HS-5 (cell line): ENCODE measurements at regions not wholly inside any gene's neighbourhood (a gene's known extent, or its start where the extent isn't known, plus 50 kb on each side); places are given as distances from the start of the nearest gene placed in this dataset.

Source experiments
- DNase-seq: peaks from one replicate; pipeline ENCODE4 v3.0.0-alpha.2; 2012; ENCODE audit warnings: low read depth

DNA sequence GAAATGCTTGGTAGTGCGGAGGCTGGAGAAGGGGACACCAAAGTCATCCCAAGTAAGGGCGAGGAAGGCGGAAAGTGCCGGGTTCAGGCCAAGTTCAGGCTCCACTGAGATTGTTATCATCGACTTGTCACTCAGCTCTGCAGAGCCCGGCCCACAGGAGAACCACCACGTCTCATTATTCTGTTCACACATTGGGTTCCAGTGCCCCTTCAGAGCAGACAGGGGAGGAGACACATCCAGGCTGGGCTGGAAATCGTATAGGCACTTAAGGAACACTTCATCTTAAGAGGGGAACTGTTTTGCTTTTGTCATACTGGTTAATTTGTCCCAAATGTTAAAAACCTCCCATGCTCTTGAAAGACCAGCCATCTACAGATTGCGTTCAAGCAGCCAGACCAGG, 118.3 kb upstream of the ADAMTS18 start:
- DNase-seq: no peak

DNA sequence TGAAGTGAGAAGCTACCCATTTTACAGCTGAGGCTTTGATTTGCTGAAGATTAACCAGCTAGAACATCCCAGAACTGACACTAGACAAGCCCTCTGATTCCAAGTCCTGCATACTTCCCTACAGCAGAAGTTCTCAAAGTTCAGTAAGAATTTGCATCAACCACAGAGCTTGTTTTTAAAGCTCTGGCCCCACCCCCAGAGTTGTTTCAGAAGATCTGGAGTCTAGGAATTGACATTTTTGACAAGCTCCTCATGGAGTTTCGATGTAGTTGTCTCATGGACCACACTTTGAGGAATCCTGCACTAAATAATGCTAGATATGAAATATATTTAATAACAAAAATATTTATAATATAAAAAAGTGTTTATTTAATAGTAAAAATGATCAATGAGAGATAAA, 120.3 kb upstream of the ADAMTS18 start:
- DNase-seq: no peak

DNA sequence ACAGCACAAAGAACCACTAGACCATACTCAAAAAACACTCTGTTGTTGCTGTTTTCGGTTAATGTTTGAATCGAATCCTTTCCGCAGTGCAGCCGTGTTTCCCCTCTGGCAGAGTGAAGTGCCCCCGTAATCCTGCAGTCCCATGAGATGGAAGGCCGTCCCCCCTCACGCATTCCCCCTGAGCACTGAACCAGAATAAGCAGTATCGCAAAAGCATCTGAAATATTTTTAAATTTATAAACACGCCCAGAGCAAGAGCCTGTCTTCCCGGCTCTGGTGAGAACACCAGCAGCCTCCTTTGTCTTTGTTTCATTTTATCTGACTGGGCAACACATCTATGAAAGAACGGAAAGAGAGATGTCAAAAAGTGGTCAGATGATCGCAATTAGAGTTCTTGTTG, 121.0 kb upstream of the ADAMTS18 start:
- DNase-seq: no peak

DNA sequence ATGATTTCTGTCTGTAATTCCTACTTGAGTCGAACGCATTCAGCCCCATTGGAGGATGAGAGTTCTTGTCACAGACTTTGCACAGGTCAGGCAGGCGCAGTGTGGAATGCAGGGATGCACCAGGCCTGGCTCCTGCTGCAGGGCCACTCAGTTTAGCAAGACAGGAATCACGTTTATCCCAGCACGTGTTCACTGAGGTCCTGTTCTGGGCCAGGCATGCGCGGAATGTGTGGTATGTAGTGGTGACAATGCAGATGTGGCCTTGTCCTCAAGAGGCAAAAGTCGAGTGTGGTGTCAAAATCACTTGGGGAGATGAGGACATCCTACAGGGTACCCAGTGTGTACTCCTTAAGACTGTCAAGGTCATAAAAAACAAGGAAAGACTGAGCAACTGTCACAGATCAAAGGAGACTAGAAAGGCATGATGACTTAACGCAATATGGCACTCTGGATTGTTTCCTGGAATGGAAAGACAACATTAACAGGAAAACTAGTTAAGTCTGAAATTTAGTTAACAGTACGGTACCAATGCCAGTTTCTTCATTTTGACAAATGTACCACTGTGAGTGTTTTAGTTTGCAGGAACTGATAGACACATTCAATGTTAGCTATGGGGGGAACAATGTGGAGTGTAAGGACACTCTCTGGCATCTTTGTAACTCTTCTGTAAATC, 121.5 kb upstream of the ADAMTS18 start:
- no peak for DNase-seq

DNA sequence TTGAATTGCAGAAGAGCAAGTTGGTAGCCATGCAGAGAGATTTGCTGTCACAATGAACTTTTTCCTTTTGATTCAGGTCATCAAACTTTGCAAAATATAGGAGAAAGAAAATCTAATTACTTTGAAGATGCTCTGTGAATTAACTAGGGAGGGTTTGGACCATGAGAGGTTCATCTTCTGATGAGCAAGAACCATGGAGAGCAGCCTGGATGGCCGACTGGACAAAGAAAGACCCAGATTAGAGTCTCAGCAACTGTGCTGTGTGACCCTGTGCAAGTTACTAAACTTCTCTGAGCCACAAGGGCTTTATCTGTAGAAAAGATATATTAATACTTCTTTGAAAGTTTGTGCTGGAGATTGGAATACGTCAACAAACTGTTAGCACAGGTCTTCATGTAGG, 122.6 kb upstream of the ADAMTS18 start:
- no peak for DNase-seq

DNA sequence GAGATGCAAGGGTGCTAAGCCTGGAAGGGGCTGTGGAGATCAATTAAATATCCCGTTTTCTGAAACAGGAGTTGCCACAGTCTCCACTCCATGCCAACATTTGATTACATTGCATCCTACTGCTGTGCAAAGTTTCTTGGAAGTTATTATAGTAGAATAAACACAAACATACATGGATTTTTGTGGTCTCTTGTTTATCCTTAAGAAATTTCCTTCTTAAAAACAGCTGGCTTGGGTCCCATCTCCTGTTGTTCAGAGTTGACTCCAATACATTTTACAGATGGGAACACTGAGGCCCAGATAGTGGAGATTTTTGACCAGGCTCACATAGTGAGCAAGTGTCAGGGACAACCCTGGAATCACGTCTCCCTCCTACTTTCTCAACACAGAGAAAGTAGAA, 124.0 kb upstream of the ADAMTS18 start:
- no peak for DNase-seq

DNA sequence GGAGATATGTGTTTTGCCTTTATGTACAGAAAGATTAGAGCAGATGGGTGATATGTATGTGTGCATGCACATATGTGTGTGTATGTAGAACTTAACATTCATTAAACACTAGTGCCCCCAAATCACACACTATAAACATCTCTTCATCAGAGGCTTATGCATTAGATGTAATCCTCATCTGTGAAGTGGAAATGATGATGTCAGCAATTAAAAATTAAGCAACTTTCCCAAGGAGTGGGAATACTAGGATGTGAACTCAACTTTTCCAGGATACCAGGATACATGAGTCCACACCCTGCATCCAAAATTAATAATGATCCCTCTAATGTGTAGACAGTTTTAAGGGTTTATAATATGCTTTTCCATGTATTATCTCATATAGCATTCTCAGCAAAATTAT, 127.7 kb upstream of the ADAMTS18 start:
- DNase-seq: no peak

DNA sequence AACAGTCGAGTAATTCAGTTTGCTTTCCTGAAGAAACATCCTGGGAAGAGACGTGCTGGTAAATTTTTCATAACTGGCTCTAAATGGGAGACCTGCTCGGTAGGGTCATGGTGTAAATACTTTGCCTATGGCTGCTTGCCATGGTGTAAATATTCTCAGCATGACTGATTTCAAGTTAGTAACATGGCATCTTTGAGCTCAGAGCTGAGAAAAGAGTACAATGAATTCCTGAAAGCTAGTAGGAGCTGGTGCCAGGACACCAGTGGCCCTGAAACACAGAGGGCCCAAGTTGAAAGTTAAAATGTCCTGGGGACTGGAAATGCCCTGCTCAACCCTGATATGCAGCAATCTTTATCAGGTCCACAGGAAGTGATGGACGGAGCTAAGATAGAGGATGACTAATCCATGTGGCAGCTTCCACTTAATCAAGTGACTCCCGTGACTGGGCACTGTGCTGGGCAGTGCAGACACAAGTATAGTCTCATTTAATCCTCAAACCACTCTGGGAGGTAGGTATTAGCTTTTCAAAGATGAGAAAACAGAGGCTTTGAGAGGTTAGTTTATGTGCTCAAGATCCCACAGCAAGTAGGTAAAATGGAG, 130.1 kb upstream of the ADAMTS18 start:
- no peak for DNase-seq

DNA sequence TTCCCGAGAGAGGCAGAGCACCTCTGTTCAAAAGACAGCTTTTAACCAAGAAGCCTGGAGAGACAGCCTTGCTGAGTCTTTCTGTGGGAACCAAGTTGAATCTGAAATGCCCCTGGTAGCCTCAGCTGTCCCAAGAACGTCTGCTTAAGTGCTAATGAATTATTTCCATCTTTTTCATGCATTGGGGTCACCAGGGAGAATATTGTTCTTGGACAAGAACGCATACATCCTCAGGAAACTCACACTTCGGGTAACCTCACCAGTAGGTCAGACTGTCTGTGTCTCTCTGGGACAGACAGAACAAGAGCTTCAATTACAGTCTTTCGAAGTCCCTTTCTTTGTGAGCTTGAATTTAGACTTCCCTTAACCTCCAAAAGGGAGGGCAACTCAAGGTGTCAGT, 134.6 kb upstream of the ADAMTS18 start:
- no peak for DNase-seq

DNA sequence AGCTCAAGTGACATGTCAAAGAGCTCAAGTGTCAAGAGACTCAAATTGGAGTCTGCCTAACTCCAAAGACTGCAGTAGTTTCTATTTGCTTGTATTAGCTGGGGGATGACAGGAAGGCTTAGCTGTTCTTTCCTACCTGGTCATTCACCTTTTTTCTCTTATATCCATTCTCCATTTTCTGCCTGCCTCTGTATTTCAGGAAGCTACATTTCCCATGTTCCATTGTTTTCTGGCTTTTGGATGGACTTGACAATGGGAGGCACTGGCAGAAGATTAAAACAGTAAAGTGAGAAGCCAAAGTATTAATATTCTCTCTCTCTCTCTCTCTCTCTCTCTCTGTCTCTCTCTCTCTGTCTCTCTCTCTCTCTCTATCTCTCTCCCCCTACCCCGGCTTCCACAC, 135.7 kb upstream of the ADAMTS18 start:
- DNase-seq: no peak

DNA sequence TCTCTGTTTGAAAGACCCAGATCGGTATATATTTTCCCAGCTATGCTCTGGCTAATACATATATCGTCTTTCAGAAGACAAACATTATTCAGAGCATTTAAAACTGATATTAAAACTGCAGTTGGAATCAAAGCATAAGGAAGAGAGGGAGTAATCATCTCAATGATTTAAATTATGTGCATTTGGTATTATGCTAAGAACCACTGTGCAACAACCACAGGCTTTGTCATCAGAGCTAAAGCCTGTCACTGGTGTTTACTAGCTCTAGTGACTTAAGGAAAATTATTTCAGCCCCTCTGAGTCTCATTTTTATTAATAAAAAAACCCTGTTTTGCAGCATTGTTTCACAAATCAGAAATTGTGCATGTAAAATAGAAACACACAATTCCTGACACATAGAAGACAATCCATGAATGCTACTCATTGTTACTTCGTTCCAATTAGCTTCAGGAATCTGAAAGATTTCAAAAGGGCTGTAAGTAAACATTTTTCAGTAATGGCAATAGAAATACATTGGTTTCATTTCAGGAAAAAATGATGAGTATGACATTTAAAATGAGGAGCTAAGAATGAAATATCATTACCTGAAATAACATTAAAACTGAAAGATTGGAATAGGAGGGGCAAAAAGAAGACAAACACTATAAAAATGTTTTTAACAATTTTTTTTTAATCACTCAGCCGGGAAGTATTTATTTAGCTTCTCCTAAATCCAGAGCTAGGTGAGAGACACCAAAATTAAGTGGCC, 136.5 kb upstream of the ADAMTS18 start:
- no peak for DNase-seq

DNA sequence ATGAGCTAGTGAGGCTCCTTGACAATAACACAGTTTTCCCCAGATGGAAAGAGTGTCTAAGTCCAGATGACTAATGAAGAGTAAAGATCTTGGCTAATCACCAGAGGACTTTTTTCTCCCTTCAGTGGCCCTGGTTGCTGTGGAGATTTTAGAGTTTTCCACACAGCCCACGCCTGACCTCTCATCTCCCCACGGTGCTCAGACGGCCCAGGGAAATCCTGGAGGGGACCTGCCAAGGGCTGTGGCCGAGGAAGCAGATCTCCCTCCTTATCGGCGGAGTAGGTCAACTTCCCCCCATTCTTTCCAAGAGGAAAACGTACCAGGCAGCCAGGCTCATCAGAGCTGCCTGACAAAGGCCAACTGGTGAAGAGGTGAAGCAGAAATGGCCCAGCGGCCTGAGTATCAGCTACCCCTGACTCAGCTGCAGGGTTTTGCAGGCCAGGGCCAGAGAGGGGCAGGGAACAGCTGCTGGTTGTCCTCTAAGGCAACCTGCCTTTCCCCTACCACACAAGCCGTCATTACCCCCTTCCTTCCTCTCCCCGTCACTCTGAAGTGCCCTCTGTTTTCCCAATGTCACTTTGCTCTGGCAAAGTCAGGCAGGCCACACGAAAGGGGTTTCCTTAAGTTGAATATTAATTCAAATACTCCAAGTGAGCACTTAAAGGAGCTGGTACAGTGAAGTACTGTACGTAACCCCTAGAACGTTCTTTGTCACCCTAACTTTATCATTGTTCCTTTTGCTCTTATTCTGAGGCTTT, 140.2 kb upstream of the ADAMTS18 start:
- no peak for DNase-seq

DNA sequence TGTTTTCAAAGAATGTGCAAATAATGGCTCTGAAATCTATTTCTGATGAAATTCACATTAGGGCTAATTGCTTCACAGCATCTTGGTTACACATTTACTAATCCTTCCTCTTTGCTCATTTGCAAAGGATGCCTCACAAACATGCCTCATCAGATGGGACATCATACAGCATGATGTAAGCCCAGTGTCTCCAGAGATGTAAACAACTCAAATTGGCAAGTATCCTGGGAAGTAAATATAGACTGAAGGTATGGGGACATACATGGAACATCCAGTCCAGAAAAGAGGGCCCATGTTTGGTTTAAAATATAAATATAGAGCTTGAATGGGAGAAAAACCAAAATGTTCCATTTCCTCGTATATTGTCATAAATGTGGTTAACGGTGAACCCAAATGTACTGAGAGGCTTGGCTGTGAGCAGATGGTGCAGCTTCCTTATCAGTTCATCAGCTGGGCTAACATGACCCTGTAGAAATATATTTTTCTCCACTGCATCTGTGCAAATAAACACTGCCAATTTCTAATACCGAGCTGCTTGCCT, 142.9 kb upstream of the NUDT7 start:
- no peak for DNase-seq

DNA sequence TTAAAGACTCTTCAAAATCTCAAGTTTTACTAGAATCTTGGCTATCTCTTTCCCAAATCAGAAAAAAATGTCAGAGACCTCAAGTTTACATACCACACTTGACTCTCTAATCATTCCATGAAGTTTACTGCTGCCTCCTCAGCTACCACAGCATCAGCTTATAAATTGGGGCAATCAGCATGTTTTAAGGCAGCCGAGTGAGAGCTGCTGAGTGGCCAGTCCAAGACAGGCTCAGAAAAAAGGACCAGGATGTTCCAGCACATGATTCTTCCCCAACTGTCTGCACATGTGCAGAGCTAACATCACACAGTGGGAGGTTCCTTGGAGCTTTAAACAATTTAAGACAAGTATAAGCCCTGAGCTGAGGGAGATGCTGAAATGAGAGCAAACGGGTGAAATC, 140.6 kb upstream of the NUDT7 start:
- no peak for DNase-seq

DNA sequence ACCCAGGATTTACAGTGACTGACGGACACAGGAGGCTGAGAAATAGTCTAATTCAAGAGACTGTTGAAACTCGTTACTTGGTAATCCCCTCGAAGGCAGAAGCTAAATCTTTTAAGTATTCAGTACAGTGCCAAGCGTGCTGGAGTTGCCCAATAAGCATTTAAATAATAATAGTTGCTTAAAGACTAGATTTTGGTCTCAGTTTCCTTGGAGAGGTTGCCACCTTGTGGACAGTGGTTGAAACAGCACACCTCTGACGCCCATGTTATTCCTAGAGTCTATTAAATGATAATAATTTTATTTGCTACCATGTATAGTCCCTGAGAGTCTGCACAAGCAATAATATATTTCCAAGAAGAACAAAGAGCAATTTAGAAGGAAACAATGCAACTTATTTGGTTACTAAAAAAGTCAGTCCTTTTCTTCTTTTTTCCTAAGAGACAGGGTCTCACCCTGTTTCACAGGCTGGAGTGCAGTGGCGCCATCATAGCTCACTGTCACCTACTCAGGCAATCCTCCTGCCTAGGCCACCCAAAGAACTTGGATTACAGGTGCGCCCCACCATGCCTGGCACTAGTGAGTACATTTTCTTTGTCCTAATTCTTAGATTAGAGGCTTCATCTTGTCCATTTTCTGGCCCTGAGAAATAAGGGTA, 138.0 kb upstream of the NUDT7 start:
- DNase-seq: no peak

DNA sequence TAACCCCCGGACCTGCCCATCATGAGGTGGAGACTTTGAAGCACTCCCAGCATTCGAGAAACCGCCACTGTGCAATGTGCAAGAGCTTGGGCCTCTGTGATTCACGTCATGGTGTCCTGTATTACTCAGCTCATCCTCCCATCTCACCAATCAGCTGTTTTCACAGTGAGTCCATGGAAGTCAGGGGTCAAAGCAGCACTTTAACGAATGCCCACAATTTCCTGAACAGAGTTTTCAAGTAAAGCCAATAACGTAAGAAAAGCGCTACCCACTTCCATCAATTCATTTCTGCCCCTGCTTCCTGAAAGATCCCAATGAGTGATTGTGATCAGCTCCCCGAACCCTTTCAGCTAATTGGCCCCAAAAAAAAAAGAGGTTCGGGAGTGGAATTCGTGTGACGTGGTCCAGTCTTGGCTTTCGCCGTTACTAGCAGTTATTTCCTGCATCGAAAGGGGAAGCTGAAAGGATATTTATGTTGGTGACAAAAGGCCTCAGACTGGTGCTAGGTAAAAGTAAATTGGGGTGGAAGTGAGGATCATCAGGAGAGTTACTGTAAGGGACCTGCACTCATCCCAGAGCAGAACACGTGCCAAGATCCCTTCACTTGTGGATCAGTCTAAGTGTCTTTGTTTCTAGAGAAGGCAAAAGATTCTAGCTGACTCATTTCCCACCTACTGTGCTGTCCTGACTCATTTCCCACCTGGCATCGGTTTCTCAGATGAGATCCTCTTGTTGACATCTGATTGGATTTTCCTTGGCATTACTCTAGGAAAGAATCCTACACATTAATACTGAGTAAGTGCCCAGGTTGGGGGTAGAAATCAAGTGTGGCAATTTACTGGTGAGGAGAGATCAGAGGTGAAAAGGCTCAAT, 136.7 kb upstream of the NUDT7 start:
- peak; percentile 67 for DNase-seq

DNA sequence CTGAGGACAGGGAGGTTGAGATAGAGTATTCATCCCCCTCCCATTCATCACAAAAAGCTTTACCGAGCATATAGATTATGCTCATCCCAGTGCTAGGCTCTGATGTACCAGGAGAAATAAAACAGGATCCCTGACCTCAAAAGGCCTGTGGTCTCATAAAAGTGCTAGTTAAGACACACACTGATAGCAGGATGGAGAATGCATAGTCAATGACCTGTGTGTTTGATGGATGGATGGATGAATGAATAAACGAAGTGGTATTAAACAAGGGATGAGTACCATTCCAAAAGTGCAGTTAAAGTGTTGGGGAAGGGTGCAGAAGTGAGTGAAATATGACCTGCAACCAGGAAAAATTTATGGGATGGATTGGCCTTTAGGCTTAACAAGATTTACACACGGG, 133.9 kb upstream of the NUDT7 start:
- DNase-seq: no peak

DNA sequence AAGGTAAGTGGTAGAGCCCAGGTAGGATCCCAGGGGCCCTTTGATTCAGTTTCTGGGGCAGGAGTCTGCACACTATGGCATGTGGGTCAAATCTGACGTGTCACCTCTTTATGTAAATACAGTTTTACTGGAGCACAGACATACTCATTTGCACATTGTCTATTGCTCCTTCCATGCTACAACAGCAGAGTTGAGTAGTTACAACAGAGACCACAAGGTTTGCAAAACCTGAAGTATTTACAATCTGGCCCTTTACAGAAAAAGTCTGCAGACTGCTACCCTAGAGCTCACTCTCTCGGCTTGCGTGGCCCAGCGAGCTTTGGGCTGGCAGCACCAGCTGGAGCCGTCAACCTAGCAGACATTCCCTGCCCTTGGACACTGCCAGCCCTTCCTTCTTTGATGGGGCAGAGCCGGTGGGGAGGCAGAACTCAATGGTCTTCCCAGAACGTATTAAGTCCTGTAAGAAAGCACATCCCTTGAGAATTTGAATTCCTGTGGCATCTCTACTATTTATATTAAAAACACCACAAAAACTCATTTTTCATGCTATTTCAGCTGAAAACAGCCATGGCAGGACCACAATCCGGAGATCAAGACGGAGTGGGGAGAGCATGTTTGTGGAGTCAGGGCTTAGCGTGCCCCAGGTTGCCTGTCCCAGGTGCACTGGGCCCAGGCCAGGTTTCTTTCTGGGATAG, 133.1 kb upstream of the NUDT7 start:
- DNase-seq: no peak

DNA sequence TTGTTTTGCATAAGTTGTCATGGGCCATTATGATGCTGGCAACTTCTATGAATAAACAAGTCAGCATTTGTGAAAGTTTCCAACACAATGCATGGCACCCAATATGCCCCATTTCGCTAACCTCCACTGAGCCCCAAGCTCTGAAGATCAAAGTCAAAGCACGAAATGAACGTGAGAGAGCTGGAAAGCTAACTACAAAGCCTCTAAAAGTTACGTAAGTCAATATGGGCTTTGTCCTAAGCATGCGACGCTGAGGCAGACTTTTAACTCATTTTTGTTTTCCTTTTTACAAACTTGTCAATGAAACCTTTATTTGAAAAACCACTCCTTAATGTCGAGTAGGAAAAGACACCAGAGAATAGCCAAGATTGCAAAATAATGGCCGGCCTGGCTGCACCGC, 131.6 kb upstream of the NUDT7 start:
- DNase-seq: no peak

DNA sequence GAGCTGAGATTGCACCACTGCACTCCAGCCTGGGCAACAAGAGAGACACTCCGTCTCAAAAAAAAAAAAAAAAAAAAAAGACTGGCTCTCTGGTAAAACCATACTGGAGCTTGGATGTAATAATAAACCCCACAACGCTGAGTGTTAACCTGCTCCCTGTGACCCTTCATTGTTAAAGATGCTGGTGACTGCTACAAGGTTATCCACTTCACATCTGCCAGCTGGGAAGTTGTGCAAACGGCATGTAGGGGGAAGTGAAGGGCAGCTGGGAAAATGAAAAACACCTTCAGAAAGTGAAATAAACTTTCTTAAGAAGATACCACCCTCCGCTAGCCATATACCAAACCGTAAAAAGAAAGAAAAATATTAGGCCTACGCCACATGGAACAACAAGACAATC, 131.0 kb upstream of the NUDT7 start:
- DNase-seq: no peak
